SK-N-SH (cell line): ENCODE measurements at regions not wholly inside any gene's neighbourhood (a gene's known extent, or its start where the extent isn't known, plus 50 kb on each side); places are given as distances from the start of the nearest gene placed in this dataset.

Experiments
- CHD2 ChIP-seq: fragments of 150-350 bp; IDR thresholded peaks from 2 replicates; pipeline ENCODE4 v1.6.1; 2018; ENCODE audit warnings: low read length; ENCODE audit not compliant: partially characterized antibody
- ELF1 ChIP-seq: IDR thresholded peaks from 2 replicates; pipeline ENCODE4 v1.4.0; 2012
- EP300 ChIP-seq, 2 experiments: IDR thresholded peaks; 2 replicates each; pipeline versions ENCODE4 v1.4.0 to v1.6.1; 2012; ENCODE audit warnings: borderline replicate concordance in 1 of 2, low read depth in 1 of 2, low read length in 1 of 2
- MXI1 ChIP-seq: IDR thresholded peaks from 2 replicates; pipeline ENCODE4 v1.6.1; 2012; ENCODE audit warnings: mild to moderate bottlenecking, low read depth, low read length, improper control_type of control experiment
- NFIC ChIP-seq: IDR thresholded peaks from 2 replicates; pipeline ENCODE4 v1.4.0; 2012; ENCODE audit warnings: borderline replicate concordance
- POLR2AphosphoS5 ChIP-seq: IDR thresholded peaks from 2 replicates; pipeline ENCODE4 v1.6.1; 2012; ENCODE audit warnings: low read depth, low read length
- RAD21 ChIP-seq: IDR thresholded peaks from 2 replicates; pipeline ENCODE4 v1.6.1; 2012; ENCODE audit warnings: mild to moderate bottlenecking, low read length
- RCOR1 ChIP-seq: fragments of 150-350 bp; IDR thresholded peaks from 2 replicates; pipeline ENCODE4 v1.6.1; 2017; ENCODE audit warnings: antibody characterized with exemption, low read length
- REST ChIP-seq: IDR thresholded peaks from 2 replicates; pipeline ENCODE4 v1.6.1; 2012; ENCODE audit warnings: mild to moderate bottlenecking, low read depth, low read length, moderate library complexity
- RFX5 ChIP-seq: IDR thresholded peaks from 2 replicates; pipeline ENCODE4 v1.6.1; 2012; ENCODE audit warnings: mild to moderate bottlenecking, improper control_type of control experiment, low read length
- SMC3 ChIP-seq: IDR thresholded peaks from 2 replicates; pipeline ENCODE4 v1.6.1; 2012; ENCODE audit warnings: low read depth, low read length, improper control_type of control experiment
- TEAD4 ChIP-seq: IDR thresholded peaks from 2 replicates; pipeline ENCODE4 v1.4.0; 2012; ENCODE audit warnings: mild to moderate bottlenecking, borderline replicate concordance; ENCODE audit not compliant: insufficient read depth
- TF ChIP-seq, protein P1 (sequence below): fragments of 200-600 bp; sonication (generic); IDR thresholded peaks from 2 replicates; pipeline ENCODE4 v1.6.1; 2017; ENCODE audit warnings: antibody characterized with exemption, mild to moderate bottlenecking, moderate library complexity
- TF ChIP-seq, protein P2 (sequence below): IDR thresholded peaks from 2 replicates; pipeline ENCODE4 v1.4.0; 2012; ENCODE audit warnings: low read depth

- TF ChIP-seq, protein P1, sequence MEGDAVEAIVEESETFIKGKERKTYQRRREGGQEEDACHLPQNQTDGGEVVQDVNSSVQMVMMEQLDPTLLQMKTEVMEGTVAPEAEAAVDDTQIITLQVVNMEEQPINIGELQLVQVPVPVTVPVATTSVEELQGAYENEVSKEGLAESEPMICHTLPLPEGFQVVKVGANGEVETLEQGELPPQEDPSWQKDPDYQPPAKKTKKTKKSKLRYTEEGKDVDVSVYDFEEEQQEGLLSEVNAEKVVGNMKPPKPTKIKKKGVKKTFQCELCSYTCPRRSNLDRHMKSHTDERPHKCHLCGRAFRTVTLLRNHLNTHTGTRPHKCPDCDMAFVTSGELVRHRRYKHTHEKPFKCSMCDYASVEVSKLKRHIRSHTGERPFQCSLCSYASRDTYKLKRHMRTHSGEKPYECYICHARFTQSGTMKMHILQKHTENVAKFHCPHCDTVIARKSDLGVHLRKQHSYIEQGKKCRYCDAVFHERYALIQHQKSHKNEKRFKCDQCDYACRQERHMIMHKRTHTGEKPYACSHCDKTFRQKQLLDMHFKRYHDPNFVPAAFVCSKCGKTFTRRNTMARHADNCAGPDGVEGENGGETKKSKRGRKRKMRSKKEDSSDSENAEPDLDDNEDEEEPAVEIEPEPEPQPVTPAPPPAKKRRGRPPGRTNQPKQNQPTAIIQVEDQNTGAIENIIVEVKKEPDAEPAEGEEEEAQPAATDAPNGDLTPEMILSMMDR, result no peak
- TF ChIP-seq CHD2 (no peak), POLR2AphosphoS5 (no peak), SMC3 (no peak), EP300 (IDR thresholded peaks at IDR 0.05; ENCODE audit: borderline replicate concordance in 1 of 2, low read depth in 1 of 2, low read length in 1 of 2) (no peak), MXI1 (no peak), RAD21 (no peak), ELF1 (no peak), REST (no peak), TEAD4 (no peak), RCOR1 (no peak), RFX5 (no peak), NFIC (no peak)
- TF ChIP-seq, protein P2, sequence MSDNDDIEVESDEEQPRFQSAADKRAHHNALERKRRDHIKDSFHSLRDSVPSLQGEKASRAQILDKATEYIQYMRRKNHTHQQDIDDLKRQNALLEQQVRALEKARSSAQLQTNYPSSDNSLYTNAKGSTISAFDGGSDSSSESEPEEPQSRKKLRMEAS, result no peak
Observed at GRCh38 chr21:30042443-30042842, 102.6 kb upstream of the GRIK1 start.
